Muscle of leg (tissue), 3 donors: ENCODE measurements at regions not wholly inside any gene's neighbourhood (a gene's known extent, or its start where the extent isn't known, plus 50 kb on each side); places are given as distances from the start of the nearest gene placed in this dataset.

Experiments used
- DNase-seq: peaks from one replicate; pipeline ENCODE4 v3.0.0; 2013
- H3K27ac ChIP-seq: one replicate; pipeline ENCODE4 v1.5.1; 2013; ENCODE audit warnings: mild to moderate bottlenecking, low read length, control low read depth
- H3K27me3 ChIP-seq: one replicate; pipeline ENCODE4 v1.6.1; 2013; ENCODE audit warnings: low read length; ENCODE audit not compliant: control insufficient read depth, insufficient read depth
- H3K36me3 ChIP-seq: one replicate; pipeline ENCODE4 v1.6.1; 2013; ENCODE audit warnings: low read length; ENCODE audit not compliant: control insufficient read depth, insufficient read depth
- H3K4me1 ChIP-seq: one replicate; pipeline ENCODE4 v1.6.1; 2013; ENCODE audit warnings: low read length; ENCODE audit not compliant: control insufficient read depth, insufficient read depth
- H3K4me3 ChIP-seq: one replicate; pipeline ENCODE4 v1.5.1; 2013; ENCODE audit warnings: low read length, control low read depth
- H3K9me3 ChIP-seq: replicated peaks from 2 replicates; pipeline ENCODE4 v1.6.1; 2013; ENCODE audit warnings: low read depth, low read length; ENCODE audit not compliant: control insufficient read depth
- WGBS: methylation state at CpG from one replicate; pipeline ENCODE4 v1.1.5; 2013; ENCODE audit warnings: missing lambda C conversion rate; ENCODE audit not compliant: insufficient coverage; 5-methylcytosine and 5-hydroxymethylcytosine counted together

DNA sequence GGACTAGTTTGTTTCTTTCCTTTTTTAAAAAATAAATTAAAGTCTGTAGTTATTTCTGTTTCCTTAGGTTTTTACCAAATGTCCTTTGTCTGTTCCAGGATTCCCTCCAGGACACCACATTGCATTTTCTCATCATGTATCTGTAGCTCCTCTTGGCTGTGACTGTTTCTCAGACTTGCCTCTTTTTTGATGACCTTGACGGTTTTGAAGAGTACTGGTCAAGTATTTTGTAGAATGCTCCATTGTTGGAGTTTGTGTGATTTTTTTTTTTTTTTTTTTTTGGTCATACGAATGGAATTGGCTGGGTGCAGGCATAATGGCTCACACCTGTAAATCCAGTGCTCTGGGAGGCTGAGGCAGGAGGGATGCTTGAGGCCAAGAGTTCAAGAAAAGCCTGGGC lies 127.1 kb upstream of the BMPER start:
- no peaks in the 10 kb centered on the region for H3K27me3 ChIP-seq
- 88% methylated on average over 1 of the region's 2 CpGs for WGBS
- peaks cover 4% of the 10 kb centered on the region for H3K9me3 ChIP-seq
- no peak for DNase-seq
- no peak overlapping the region for H3K4me3 ChIP-seq
- H3K4me1 ChIP-seq = peaks cover 6% of the 10 kb centered on the region
- no peaks in the 10 kb centered on the region for H3K36me3 ChIP-seq
- no peak overlapping the region for H3K27ac ChIP-seq

DNA sequence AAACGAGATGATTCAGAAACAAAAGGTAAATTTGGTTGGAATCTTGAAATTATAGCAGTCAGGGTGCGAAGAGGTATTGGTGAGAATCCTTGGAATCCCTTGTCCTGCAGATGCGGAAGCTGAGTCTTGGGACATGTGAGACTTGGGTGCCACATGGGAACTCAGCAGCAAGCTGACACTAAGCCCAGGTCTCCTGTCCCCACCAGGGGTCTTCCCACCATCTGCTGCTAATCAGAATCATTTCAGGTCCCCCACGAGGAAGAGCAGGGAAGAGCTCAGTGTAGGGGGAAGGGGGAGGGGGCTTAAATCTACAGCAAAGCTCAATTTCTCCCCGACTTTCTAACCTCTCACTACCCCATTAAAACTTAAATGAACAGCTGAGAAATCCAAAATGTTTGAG lies 126.1 kb upstream of the BMPER start:
- Histone ChIP-seq H3K27me3 (no peaks in the 10 kb centered on the region), H3K4me1 (peaks cover 6% of the 10 kb centered on the region), H3K36me3 (no peaks in the 10 kb centered on the region), H3K4me3 (no peak overlapping the region), H3K9me3 (peaks cover 4% of the 10 kb centered on the region), H3K27ac (no peak overlapping the region)
- whole genome bisulfite sequencing = no CpG with 5 or more reads among the region's 5 CpGs
- DNase-seq = no peak

GRCh38 chr7:33781167-33781566 lies 124.2 kb upstream of the BMPER start:
- Histone ChIP-seq H3K36me3 (no peaks in the 10 kb centered on the region), H3K9me3 (peaks cover 4% of the 10 kb centered on the region), H3K4me1 (peaks cover 4% of the 10 kb centered on the region), H3K4me3 (no peak overlapping the region), H3K27ac (no peak overlapping the region), H3K27me3 (no peaks in the 10 kb centered on the region)
- no peak for DNase-seq
- 64% methylated on average over 3 of the region's 3 CpGs for WGBS

DNA sequence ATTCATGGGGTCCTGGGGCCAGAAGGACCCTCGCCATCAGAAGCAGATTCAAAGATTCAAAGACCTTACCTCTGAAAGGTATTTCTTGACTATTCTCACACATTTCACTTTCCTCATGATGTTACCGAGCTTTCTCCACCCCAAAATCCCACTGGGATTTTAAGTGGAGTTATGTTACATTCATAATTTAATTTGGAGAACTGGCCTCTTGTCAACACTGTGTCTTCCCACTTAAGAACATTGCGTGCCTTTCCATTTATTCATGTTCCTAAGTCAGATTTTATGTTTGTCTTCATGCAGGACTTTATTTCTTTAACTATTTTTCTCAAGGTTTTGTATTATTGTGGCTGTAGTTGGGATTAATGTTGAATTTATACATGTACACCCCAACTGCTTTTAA lies 123.5 kb upstream of the BMPER start:
- Histone ChIP-seq H3K4me1 (peaks cover 4% of the 10 kb centered on the region), H3K27ac (no peak overlapping the region), H3K27me3 (no peaks in the 10 kb centered on the region), H3K9me3 (peaks cover 4% of the 10 kb centered on the region), H3K4me3 (no peak overlapping the region), H3K36me3 (no peaks in the 10 kb centered on the region)
- DNase-seq = peak; percentile 80
- no CpG with 5 or more reads among the region's 3 CpGs for WGBS

- WGBS = no CpG with 5 or more reads among the region's 2 CpGs
- H3K4me1 ChIP-seq = peaks cover 4% of the 10 kb centered on the region
- H3K27me3 ChIP-seq = no peaks in the 10 kb centered on the region
- H3K36me3 ChIP-seq = no peaks in the 10 kb centered on the region
- no peak for DNase-seq
- peaks cover 4% of the 10 kb centered on the region for H3K9me3 ChIP-seq
- H3K4me3 ChIP-seq = no peak overlapping the region
- H3K27ac ChIP-seq = no peak overlapping the region
Observed at GRCh38 chr7:33784000-33784399, 121.3 kb upstream of the BMPER start.

- H3K27me3 ChIP-seq = no peaks in the 10 kb centered on the region
- 20% methylated on average over 1 of the region's 6 CpGs for WGBS
- H3K36me3 ChIP-seq = no peaks in the 10 kb centered on the region
- no peak overlapping the region for H3K4me3 ChIP-seq
- no peak for DNase-seq
- H3K4me1 ChIP-seq = no peaks in the 10 kb centered on the region
- no peak overlapping the region for H3K27ac ChIP-seq
- no peaks in the 10 kb centered on the region for H3K9me3 ChIP-seq
Observed at GRCh38 chr7:33788531-33788930, 116.8 kb upstream of the BMPER start.

- Histone ChIP-seq H3K36me3 (no peaks in the 10 kb centered on the region), H3K27me3 (no peaks in the 10 kb centered on the region), H3K9me3 (no peaks in the 10 kb centered on the region), H3K27ac (no peak overlapping the region), H3K4me1 (no peaks in the 10 kb centered on the region), H3K4me3 (no peak overlapping the region)
- 62% methylated on average over 6 of the region's 11 CpGs for WGBS
- no peak for DNase-seq
Observed at GRCh38 chr7:33789871-33790630, 115.3 kb upstream of the BMPER start.

DNA sequence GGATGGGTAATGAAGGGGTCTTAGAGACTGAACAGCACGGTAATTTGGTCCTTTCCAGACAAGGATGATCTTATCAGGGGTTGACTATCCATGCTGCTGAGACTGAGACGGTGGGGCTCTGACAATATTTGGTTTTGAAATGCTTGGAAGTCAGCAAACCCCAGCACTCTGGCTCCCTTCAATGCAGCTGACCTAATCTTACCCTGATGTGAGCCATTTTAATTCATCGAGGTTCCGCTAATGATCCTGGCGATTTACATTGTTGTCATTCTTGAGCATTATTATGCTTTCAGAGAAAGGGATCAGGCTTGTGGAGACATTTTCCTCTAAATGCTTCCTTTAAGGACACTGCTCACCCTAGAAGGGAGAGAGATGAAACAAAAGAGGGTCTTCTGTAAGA lies 114.6 kb upstream of the BMPER start:
- Histone ChIP-seq H3K27ac (no peak overlapping the region), H3K4me3 (no peak overlapping the region), H3K4me1 (no peaks in the 10 kb centered on the region), H3K36me3 (no peaks in the 10 kb centered on the region), H3K9me3 (no peaks in the 10 kb centered on the region), H3K27me3 (no peaks in the 10 kb centered on the region)
- WGBS = 67% methylated on average over 1 of the region's 5 CpGs
- DNase-seq = no peak

GRCh38 chr7:33792041-33792440 lies 113.3 kb upstream of the BMPER start:
- no peak for DNase-seq
- Histone ChIP-seq H3K36me3 (no peaks in the 10 kb centered on the region), H3K27ac (no peak overlapping the region), H3K9me3 (no peaks in the 10 kb centered on the region), H3K4me1 (no peaks in the 10 kb centered on the region), H3K27me3 (no peaks in the 10 kb centered on the region), H3K4me3 (no peak overlapping the region)
- WGBS = 71% methylated on average over 1 of the region's 2 CpGs

GRCh38 chr7:33792547-33793105 lies 112.7 kb upstream of the BMPER start:
- no peak for DNase-seq
- H3K4me3 ChIP-seq = no peak overlapping the region
- WGBS = 94% methylated on average over 2 of the region's 4 CpGs
- H3K36me3 ChIP-seq = no peaks in the 10 kb centered on the region
- no peaks in the 10 kb centered on the region for H3K9me3 ChIP-seq
- no peak overlapping the region for H3K27ac ChIP-seq
- no peaks in the 10 kb centered on the region for H3K27me3 ChIP-seq
- no peaks in the 10 kb centered on the region for H3K4me1 ChIP-seq
